Fibroblast of skin of scalp (primary cell): ENCODE measurements at regions not wholly inside any gene's neighbourhood (a gene's known extent, or its start where the extent isn't known, plus 50 kb on each side); places are given as distances from the start of the nearest gene placed in this dataset.

Experiments
- DNase-seq: peaks from one replicate; pipeline ENCODE4 v3.0.0-alpha.2; 2013

DNA sequence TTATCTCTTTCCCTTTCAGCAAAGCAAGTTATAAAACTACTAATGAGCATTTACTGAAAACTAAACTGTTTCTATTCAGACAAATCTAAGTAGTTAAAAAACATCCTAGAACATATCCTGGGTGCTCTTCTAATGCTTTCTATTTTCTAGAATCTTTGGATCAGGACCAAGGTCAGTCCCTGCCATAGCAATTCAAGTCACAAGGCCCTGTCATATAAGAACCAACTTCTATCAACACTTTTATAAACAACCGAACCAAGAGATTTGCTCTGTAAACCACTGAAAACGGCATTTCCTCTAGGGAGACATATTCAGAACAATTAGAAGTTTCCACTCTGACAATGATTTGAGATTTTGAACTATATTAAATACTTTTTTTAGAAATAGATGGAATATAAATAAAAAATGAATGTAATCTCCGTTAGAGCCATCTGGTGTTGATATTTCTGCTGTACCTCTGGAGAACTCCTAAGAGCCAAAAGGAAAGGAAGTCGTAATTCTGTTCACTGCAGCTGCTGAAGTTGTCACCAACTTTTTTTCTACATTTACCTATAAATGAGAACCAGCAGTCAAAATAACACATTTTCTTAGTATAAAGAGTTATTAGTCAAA lies 51.4 kb upstream of the LGSN start:
- DNase-seq: no peak

DNA sequence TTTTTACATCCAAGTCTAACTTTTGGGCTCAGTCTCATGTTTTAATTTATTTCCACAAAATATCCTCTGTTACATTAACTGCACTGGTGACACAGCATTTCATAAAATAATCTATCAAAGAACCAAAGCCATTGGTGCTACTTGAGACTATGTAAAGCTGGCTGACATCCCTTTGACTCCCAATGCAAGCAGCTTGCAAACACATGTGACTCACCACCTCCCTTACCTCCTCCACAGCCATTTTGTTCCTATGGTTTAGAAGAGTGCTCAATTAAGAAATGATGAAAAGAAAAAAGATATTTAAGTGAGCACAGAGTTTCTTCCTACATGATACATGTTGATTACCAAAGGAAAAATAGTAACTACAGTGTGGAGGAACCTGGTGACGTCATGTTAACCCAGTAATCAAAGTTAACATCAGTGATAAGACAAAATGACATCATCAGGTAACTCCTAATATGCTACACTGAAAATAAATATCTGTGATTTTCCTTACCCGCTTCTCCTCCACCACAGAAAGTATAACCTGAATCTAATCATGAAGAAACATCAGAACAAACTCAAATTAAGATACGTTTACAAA lies 53.3 kb upstream of the LGSN start:
- DNase-seq: no peak

DNA sequence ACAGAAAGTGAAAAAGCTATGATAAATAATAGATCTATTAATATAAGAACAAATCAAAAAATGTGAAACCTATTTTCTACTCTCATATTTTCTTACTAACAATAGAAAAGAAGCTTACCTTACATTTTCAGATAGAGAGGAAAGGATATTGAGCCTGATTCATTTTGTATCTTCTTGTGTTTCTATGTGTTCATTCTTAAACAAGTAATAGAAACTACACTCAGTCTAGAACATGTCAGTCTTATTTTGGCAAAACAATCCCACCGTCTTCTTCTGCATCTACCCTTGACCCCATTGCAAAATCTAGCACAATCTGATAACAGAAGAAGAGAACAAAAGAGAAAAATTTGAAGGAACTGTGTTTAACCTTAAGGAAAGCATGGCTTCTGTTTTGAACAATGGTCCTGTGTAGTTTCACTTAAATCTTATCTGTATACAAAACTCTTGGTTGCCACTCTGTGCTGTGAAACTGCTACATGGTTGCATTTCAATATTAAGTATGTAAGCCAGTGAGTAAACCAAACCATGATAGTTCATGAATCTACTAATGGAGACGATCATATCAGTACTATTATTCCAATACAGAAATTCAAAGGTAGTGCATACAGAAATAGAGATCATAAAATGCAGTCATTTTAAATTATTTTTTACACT lies 69.5 kb upstream of the LGSN start:
- no peak for DNase-seq

DNA sequence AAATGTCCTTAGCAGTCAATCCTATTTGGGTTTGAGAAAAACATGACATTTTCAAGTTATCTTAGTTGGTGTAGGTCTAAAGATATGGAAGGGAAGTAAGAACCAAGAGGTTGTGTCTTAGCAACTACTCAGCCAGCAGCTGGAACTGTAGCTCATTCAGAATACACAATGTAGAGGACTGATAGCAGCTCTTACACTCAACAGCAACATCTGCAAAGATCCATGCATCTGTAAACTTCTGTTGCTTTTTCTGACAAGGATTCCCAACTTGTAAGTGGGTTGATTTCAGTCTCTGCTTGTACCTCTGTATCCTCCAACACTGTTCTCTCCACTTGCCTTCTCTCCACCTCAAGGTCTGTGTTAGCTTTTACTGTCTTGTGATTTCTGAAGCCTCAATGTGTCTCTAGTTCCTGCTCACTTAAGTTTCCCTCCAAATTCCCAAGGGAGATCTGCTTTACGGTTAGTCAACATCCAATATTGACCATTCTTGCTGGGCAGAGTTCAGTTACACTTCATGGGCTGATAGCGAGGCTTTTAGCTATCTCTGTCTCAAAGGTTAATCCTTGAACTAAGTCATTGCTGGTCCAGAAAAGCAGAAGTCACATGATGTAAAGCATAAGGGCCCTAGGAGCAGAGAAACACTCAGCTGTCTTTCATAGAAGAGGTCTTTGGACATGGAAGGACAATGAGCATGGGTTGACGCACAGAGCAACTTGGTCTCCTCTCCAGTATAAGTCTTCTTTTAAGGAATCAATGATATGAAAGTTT lies 71.6 kb upstream of the LGSN start:
- no peak for DNase-seq

DNA sequence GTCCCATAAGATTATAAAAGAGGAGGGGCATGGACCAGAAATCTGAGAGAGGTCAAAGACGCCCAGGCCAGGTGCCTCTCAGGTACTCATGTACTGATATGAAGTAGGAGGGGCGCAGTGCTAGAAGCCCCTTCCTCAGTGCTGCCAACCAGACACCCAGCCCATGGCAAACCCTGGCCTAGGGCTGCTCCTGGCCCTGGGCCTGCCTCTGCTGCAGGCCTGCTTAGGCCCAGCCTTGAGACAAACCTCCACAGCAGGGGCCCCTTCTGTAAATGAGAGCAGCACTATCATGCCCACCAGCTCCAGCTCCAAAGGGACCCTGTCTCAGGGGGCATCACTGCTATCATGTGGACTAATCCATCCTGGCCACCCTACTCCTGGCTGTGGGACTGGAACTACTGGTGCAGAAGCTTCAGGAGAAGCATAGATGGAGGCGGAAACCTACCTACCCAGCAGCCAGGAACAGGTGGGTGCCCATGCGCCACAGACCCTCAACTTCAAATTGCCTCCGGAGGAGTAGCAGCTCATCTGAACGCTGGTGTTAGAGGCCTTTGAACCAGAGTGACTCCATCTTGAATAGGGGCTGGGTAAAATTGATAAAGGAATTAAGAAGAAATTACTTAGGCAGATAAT lies 72.4 kb upstream of the LGSN start:
- DNase-seq: no peak

DNA sequence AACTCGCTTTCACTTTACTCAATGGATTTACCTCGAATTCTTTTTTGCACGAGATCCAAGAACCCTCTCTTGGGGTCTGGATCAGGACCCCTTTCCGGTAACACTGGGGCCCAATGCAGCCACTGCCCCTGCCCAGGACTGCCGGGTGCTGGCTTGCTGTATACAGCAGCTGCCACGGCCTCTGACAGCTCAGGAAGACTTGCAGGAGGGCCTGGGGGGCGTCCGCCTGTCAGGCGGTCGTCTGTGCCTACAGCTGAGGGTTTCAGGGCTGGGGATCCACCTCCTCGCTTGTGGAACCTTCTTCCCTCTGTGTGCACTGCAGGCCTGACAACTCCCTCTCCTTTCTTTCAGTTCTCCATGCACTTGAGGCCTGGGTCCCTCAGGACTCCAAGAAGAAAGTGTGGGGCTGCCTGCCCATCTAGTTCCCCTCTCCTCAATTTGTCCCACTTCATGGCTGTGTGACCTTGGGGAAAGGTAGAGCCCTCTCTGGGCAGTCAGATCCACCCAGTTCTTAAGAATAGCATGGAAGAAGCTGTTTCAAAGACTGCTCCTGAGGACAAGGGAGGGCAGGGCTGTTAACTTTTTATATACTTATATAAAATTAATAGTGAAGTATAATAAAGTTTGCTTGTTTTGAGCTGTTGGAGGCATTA lies 75.0 kb upstream of the LGSN start:
- DNase-seq: no peak

DNA sequence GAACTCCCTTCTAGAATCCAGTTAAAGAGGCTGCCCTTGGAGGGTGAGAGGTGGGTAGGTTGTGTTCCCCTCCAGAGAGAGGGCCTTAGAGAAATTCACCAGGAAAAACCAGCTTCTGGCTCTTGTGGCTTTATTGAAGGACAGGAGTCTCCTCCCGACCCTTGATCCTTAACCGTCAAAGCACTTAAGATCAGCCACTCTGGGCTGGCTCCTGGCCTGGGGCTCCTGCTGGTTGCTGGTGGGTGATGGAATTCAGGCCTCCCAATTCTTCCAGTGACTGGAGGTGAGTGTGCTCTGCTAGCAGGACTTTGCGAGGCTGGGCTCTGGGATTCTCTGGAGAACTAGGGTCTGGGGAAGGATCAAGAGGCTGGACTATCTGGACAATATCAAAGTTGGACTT lies 75.6 kb upstream of the LGSN start:
- no peak for DNase-seq

DNA sequence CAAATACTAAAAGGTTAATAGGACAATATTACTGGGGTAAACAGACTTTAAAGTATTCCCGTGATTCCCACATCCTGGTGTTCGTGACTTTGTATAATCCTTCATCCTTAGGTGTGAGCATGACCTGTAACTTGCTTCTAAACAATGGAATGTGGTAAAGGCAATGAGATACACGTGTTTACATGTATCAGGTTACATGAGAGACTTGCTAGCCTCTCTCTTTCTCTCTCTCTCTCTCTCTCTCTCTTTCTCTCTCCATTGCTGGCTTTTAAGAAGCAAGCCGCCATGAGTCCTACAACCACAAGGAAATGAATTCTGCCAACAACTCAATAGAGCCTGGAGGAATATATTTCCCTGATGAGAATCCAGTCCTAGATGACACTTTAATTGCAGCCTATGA lies 83.9 kb upstream of the LGSN start:
- no peak for DNase-seq

DNA sequence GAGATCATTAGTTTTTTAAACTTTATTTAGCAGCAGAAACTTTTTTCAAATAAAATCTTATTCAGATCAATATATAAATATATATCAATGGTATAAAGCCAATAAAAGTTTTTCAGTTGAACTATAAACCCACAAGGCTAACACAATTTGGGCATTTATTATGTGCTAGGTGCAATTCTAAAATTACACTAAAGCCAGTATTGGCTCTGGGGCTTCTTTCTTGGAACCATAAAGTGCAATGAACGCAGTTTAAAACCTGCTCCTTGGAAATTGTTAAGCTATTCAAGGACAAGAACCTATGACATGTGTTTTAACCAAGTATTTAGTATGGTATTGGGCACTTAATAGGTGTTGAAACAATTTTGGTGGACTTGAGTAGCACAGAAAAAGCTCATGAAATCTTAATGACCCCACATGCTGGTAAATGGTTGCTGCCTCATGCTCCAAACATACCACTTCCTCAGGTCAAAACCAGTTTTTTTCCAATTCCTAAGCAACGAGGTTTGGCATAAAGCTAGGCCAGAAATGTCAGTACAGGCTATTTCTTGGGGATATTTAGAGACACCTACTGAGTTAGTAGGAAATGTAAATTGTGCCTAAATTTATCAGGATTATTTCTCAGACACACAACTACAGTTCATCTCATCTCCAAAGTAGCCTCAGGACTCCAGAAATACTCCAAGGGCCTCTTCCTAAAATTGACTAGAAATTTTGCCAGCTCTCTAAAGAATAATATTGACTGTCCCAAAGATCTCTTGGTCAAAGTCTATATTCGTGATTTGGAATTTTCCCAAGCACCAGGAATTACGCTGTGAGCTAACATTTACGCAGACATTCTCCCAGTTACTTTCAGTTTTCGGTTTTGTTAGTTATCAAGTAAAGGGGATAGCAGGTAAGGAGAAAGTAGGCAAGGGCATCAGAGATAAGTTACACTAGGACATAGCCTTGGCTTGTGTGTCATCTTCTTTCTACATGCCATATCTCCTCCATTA lies 90.9 kb upstream of the LGSN start:
- DNase-seq: no peak

DNA sequence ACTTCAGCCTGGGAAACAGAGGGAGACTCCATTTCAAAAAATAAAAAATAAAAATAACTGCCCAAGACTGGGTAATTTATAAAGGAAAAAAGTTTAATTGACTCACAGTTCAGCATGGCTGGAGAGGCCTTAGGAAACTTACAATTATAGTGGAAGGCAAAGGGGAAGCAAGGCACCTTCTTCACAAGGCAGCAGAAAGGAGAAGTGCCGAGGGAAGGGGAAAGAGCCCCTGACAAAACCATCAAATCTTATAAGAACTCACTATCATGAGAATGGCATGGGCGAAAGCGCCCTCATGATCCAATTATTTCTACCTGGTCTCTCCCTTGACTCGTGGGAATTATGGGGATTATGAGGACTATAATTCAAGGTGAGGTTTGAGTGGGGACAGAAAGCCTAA lies 95.5 kb upstream of the LGSN start:
- no peak for DNase-seq

DNA sequence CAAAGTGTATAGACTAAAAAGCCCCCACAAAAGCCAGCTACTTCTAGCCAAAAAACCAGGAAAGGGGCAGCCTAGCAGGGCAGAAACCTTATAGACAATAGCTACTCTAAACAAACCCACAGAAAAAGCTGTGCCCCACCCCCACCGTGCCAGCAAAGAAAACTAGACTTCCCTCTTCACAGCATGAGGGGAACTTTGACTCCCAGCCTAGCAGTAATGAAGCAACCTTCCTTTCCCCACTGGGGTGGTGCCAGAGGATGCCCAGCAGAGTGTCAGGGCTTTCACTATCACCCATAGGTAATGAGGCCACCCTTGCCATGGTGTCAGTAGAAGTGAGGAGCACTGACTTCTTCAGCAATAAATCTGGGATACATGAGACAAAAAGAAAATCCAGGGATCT lies 99.0 kb upstream of the LGSN start:
- no peak for DNase-seq

DNA sequence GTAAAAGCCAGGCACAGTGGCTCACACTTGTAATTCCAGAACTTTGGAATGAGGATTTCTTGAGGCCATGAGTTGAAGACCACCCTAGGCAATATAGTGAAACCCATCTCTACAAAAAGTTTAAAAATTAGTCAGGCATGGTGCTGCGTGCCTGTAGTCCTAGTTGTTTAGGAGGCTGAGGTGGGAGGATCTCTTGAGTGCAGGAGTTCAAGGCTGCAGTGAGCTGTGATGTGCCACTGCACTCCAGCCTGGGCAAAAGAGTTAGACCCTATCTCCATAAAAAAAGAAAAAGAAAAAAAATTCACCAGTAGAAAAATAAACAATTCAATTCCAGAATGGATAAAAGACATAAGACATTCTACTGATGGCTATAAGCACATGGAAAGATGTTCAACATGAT lies 104.9 kb upstream of the LGSN start:
- no peak for DNase-seq

DNA sequence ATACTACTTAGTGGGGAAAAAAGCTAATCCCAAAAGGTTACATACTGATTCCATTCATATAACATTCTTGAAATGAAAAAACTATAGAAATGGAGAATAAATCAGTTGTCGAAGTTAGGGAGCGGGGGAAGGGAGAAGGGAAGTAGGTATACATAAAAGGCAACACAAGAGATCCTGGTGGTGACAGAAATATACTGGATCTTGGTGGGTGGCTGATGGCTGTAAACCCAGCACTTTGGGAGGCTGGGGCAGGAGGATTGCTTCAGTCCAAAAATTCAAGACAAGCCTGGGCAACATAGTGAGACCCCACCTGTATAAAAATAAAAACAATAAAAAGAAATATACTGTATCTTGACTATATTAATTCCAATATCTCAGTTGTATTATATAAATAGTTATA lies 105.7 kb upstream of the LGSN start:
- DNase-seq: no peak

DNA sequence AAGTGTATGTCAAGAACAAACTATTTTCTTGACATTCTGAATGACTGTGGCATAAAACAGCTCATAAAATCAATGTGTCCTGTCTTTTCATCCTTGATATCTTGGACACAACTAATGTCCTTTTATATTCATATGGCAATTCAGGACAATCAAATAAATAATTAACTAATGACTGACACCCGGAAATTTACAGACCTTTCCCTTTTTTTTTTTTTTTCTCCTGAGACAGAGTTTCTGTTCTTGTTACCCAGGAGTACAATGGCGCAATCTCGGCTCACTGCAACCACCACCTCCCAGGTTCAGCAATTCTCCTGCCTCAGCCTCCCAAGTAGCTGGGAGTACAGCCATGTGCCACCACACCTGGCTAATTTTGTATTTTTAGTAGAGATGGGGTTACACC lies 107.1 kb upstream of the LGSN start:
- no peak for DNase-seq

DNA sequence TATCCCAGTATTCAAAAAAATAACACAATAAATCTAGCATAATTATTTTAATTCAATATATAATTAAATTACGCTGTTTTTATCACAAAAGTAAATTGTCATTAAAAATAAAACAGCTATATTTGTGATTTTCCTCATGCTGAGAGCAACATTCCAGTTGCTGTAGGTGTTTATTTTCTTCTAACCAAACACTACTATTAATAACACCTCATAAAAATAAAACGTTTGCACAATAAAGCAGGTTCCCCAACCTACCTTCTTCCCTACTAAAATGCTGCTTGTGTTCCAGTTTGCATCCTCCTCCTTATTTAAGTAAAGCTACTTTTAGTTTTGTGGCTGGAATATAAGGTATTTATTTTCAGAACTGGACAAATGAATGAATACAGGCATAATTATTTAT lies 108.2 kb upstream of the LGSN start:
- DNase-seq: no peak

DNA sequence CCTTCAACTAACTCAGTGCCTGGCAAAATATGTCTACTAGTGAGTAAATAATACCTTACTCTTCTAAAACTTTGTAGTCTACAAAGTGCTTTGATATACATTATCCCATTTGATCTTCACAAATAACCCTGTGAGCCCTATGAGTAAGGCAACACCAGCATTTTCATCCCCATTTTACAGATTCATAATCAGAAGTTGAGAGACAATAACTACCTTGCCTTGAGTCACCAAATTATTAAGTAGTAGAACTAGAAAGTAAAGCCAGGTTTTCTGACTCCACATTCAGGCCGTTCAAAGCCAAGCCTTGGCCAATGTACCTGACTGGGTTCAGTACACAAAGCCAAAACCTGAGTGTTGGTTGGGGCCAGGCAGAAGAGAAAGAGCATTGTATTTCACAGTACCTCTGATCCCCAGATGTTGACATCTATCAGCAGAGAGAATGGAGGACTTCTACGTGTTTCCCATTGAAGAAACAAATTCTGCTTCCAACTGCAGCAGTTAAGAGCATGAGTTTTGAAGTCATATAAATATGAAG lies 111.3 kb upstream of the LGSN start:
- no peak for DNase-seq

DNA sequence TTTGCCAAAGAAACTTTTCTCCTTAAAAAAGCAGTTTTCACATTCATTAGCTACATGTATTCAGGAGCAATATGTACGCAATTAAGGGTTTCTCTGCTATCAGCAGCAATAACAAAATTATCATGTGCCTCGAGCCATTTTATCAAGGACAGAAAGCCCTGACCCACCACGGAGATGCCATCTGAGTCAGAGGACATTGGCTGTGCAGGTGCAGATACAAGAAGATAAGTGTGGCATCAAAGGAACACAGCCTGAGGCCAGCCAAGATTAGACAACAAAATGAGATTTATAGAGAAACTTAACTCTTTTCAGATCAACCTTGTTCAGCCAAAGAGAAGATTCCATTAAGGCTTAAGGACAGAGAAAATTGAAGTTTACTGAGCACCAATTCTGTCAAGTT lies 115.2 kb upstream of the LGSN start:
- no peak for DNase-seq

DNA sequence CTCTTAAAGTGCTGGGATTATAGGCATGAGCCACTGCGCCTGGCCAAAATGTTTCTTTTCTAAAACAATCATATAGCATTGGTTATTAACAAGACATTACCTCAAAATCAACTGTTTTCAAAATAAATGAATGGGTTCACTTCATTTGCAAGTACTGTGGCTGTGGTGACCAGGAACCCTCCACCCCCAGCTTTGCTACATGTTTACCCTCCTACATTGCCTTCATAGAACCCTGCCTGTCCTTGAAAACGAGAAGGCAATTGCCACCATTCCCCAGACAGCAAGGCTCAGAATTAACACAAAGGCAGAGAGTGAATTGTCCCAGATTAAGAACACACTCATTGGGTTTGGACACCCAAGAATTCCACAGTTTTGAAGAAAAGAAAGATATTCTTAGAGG lies 116.6 kb upstream of the LGSN start:
- DNase-seq: no peak

DNA sequence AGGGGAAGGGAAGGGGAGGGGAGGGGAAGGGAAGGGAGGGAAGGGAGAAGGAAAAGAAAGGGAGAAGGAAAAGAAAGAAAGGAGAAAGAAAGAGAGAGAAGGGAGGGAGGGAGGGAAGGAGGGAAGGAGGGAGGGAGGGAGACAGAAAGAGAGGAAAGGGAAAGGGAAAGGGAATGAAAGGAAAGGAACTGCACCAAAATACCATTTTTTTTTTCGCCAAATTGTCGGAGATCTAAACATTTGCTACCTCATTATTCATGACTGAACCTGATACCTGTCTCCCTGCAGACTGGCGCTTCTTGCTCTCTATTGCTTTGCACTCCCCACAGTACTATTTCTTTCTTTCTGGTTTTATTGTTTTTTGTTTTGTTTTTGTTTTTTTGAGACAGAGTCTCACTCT lies 117.3 kb upstream of the LGSN start:
- DNase-seq: no peak

DNA sequence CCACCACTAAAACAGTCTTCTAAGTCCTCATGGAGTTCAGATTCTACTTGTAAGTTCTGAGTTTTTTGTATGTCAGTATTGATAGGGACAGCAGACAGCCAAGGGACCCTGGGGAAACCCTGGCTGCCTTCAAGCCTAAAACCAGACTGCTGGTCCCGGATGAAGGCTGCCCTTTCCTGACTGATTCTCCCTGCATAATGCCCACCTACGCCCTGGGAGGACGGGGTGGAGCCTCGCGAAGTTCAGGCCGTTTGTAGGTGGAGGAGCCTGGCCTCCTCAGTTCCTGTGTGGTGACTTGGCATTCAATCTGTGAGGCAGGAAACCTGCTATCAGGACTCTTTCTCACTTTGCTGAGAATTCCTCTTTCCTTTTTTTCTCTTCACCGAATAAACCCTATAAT lies 120.3 kb upstream of the LGSN start:
- no peak for DNase-seq

DNA sequence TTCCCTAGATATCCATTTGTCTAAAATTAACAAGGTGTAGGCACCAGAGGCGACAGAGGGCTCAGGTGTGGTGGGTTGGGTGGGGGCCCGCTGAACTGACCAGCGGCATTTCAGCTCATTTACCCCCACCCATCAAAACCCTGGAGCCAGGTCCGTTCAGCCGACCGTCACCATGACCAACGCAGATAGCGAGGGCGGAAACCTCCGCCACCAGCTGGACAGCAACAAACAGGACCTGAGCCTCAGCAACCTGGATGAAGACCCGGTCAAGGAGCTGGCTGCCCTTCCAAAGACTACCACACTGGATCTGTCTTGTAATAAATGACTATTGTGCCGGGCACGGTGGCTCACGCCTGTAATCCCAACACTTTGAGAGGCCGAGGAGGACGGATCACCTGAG lies 120.8 kb upstream of the LGSN start:
- DNase-seq: no peak
